GM18909 (cell line): ENCODE measurements at regions not wholly inside any gene's neighbourhood (a gene's known extent, or its start where the extent isn't known, plus 50 kb on each side); places are given as distances from the start of the nearest gene placed in this dataset.
"Not testable (repeated sequence)": the region's sequence is repeated elsewhere in the genome, so short reads cannot be mapped to it uniquely, and the experiment has no call there.

Source experiments
- ATAC-seq: cut with Tn5 transposase; IDR thresholded peaks from one replicate; pipeline ENCODE4 v1.9.1; 2021; ENCODE audit warnings: mild to moderate bottlenecking; ENCODE audit not compliant: unreplicated experiment, poor library complexity

GRCh38 chr18:51248685-51249084 lies 51.2 kb upstream of the MEX3C start:
- ATAC-seq = no peak

- ATAC-seq = no peak
These were observed 52.5 kb upstream of the MEX3C start for GRCh38 chr18:51250006-51250405.

- no peak for ATAC-seq
These were observed 53.1 kb upstream of the MEX3C start for GRCh38 chr18:51250458-51251024.

- peak; percentile 100 for ATAC-seq
These were observed 54.1 kb upstream of the MEX3C start for GRCh38 chr18:51251625-51252024.

GRCh38 chr18:51253476-51253875 lies 56.0 kb upstream of the MEX3C start:
- ATAC-seq = no peak

GRCh38 chr18:51255693-51256092 lies 58.2 kb upstream of the MEX3C start:
- ATAC-seq = no peak

- ATAC-seq = no peak
These were observed 59.7 kb upstream of the MEX3C start for GRCh38 chr18:51257150-51257549.

- no peak for ATAC-seq
These were observed 62.6 kb upstream of the MEX3C start for GRCh38 chr18:51260118-51260517.

- not testable (repeated sequence) for ATAC-seq
These were observed 68.6 kb upstream of the MEX3C start for GRCh38 chr18:51266077-51266476.

- no peak for ATAC-seq
These were observed 69.3 kb upstream of the MEX3C start for GRCh38 chr18:51266773-51267172.

GRCh38 chr18:51273437-51273836 lies 76.0 kb upstream of the MEX3C start:
- no peak for ATAC-seq

- ATAC-seq = no peak
These were observed 78.4 kb upstream of the MEX3C start for GRCh38 chr18:51275712-51276476.

- no peak for ATAC-seq
These were observed 80.7 kb upstream of the MEX3C start for GRCh38 chr18:51278045-51278649.

GRCh38 chr18:51279367-51279984 lies 82.0 kb upstream of the MEX3C start:
- peak; percentile 76 for ATAC-seq

GRCh38 chr18:51287818-51288508 lies 90.5 kb upstream of the MEX3C start:
- no peak for ATAC-seq

- no peak for ATAC-seq
These were observed 91.1 kb upstream of the MEX3C start for GRCh38 chr18:51288582-51288981.

- ATAC-seq = no peak
These were observed 93.4 kb upstream of the MEX3C start for GRCh38 chr18:51290860-51291259.

- no peak for ATAC-seq
These were observed 103.4 kb upstream of the MEX3C start for GRCh38 chr18:51300912-51301311.

GRCh38 chr18:51301376-51301775 lies 103.9 kb upstream of the MEX3C start:
- ATAC-seq = no peak

GRCh38 chr18:51316677-51317076 lies 119.2 kb upstream of the MEX3C start:
- ATAC-seq = no peak

- no peak for ATAC-seq
These were observed 124.2 kb upstream of the MEX3C start for GRCh38 chr18:51321696-51322095.
